Ascending aorta (tissue), 2 donors: ENCODE measurements at regions not wholly inside any gene's neighbourhood (a gene's known extent, or its start where the extent isn't known, plus 50 kb on each side); places are given as distances from the start of the nearest gene placed in this dataset.

ENCODE experiments used
- DNase-seq, 2 donors: peaks; one replicate each; pipeline ENCODE4 v3.0.0-alpha.2; 2019; ENCODE audit warnings: low spot score in 2 of 2
- H3K27ac ChIP-seq, 2 donors: fragments of 200-600 bp; sonication (generic); one replicate each; pipeline ENCODE4 v1.5.1; 2016 to 2017; ENCODE audit warnings: mild to moderate bottlenecking in 1 of 2
- H3K27me3 ChIP-seq: fragments of 200-600 bp; sonication (generic); one replicate; pipeline ENCODE4 v1.5.1; 2017
- H3K36me3 ChIP-seq, 2 donors: fragments of 200-600 bp; sonication (generic); one replicate each; pipeline ENCODE4 v1.5.1; 2016
- H3K4me1 ChIP-seq, 2 donors: fragments of 200-600 bp; sonication (generic); one replicate each; pipeline ENCODE4 v1.5.1; 2016 to 2017; ENCODE audit warnings: mild to moderate bottlenecking in 1 of 2
- H3K4me3 ChIP-seq, 2 donors: fragments of 200-600 bp; sonication (generic); one replicate each; pipeline ENCODE4 v1.5.1; 2016 to 2017; ENCODE audit warnings: mild to moderate bottlenecking in 1 of 2
- H3K9me3 ChIP-seq, 2 donors: fragments of 200-600 bp; sonication (generic); one replicate each; pipeline ENCODE4 v1.5.1; 2016
- CTCF ChIP-seq, 3 experiments: fragments of 200-600 bp in 2 of 3; fragments of 450-650 bp in 1 of 3; sonication (generic) in 2 of 3; IDR thresholded peaks; one replicate each; pipeline ENCODE4 v1.5.1; 2016 to 2019; ENCODE audit warnings: antibody characterized with exemption in 3 of 3, mild to moderate bottlenecking in 1 of 3, moderate library complexity in 1 of 3
- intact Hi-C: fragments of 100-400 bp; cut with DNase I; formaldehyde crosslinking; loops from one replicate; pipeline ENCODE4 v1.15.1; 2023

GRCh38 chr9:115671236-115671962, 482.2 kb upstream of the PAPPA start:
- H3K27me3 ChIP-seq = no peaks in the 10 kb centered on the region
- no peak for DNase-seq
- H3K4me1 ChIP-seq = peaks cover 9 to 39% of the 10 kb centered on the region in 2 donors
- no peaks in the 10 kb centered on the region for H3K36me3 ChIP-seq
- intact Hi-C loops = no loop called here
- TF ChIP-seq CTCF (IDR thresholded peaks at IDR 0.05) = no peak
- H3K4me3 ChIP-seq = no peak overlapping the region
- H3K9me3 ChIP-seq = no peaks in the 10 kb centered on the region
- peak overlapping the region; percentile 81 to 86 for H3K27ac ChIP-seq

GRCh38 chr9:115671963-115672305, 481.7 kb upstream of the PAPPA start:
- Histone ChIP-seq H3K9me3 (no peaks in the 10 kb centered on the region), H3K27ac (peak overlapping the region; percentile 81 to 86), H3K4me3 (no peak overlapping the region), H3K36me3 (no peaks in the 10 kb centered on the region), H3K4me1 (peaks cover 9 to 39% of the 10 kb centered on the region in 2 donors), H3K27me3 (no peaks in the 10 kb centered on the region)
- no peak for DNase-seq
- intact Hi-C loops = loop anchor here (1.0 to 2.0 kb wide), 3 partner anchors 19 to 272 kb away; no protein-coding TSS in a partner anchor
- TF ChIP-seq CTCF (IDR thresholded peaks at IDR 0.05) = no peak

GRCh38 chr9:115672477-115673316, 480.9 kb upstream of the PAPPA start:
- peak in 1 of 2 donors; percentile 77 for DNase-seq
- TF ChIP-seq CTCF (IDR thresholded peaks at IDR 0.05) = no peak
- Histone ChIP-seq H3K9me3 (no peaks in the 10 kb centered on the region), H3K36me3 (no peaks in the 10 kb centered on the region), H3K27me3 (no peaks in the 10 kb centered on the region), H3K27ac (peak overlapping the region; percentile 81 to 86), H3K4me1 (peaks cover 9 to 36% of the 10 kb centered on the region in 2 donors), H3K4me3 (no peak overlapping the region)
- intact Hi-C loops = loop anchor here (1.0 to 2.0 kb wide), 3 partner anchors 18 to 272 kb away; no protein-coding TSS in a partner anchor

DNA sequence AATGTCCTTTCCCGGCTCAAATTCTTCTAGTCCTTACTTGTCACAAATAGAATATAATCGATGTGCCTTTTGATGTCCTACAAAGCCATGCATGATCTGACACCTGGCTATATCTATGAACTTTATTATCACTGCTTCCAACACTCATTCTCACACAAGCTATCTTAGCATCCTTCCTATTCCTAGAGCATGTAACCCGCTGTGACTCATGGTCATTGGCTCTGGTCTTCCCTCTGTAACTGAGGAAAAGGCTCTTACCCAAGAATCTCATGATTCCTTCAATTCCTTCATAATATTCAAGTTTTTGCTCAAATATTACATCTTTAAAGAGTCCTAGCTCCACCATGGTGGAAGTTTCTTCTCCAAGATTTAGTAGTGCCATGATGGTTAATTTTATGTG, 480.0 kb upstream of the PAPPA start:
- Histone ChIP-seq H3K4me1 (peaks cover 3 to 29% of the 10 kb centered on the region in 2 donors), H3K27ac (peak overlapping the region; percentile 81 to 86), H3K9me3 (no peaks in the 10 kb centered on the region), H3K27me3 (no peaks in the 10 kb centered on the region), H3K36me3 (no peaks in the 10 kb centered on the region), H3K4me3 (no peak overlapping the region)
- no peak for DNase-seq
- intact Hi-C loops = loop anchor here (2.0 kb wide), 1 partner anchor 17 kb away; no protein-coding TSS in a partner anchor
- no peak for TF ChIP-seq CTCF (IDR thresholded peaks at IDR 0.05)

DNA sequence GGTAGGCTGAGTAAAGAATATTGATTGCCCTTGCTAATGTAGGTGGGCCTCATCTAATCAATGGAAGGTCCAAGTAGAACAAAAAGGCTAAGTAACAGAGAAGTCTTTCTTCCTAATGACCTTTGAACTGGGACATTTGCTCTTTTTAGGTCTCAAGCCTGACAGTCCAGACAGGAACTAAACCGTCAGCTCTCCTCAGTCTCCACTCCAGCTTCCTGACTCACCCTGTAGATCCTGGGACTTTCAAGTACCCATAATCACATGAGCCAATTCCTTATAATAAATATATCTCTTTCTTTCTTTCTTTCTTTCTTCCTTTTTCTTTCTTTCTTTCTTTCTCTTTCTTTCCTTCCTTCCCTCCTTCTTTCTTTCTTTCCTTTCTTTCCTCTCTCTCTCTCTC, 479.5 kb upstream of the PAPPA start:
- no peaks in the 10 kb centered on the region for H3K27me3 ChIP-seq
- no peak for DNase-seq
- TF ChIP-seq CTCF (IDR thresholded peaks at IDR 0.05) = no peak
- H3K36me3 ChIP-seq = no peaks in the 10 kb centered on the region
- peaks cover 3 to 24% of the 10 kb centered on the region in 2 donors for H3K4me1 ChIP-seq
- H3K27ac ChIP-seq = peak overlapping the region; percentile 81 to 86
- intact Hi-C loops = no loop called here
- H3K9me3 ChIP-seq = no peaks in the 10 kb centered on the region
- H3K4me3 ChIP-seq = no peak overlapping the region
